ENCODE measurements at regions not wholly inside any gene's neighbourhood (a gene's known extent, or its start where the extent isn't known, plus 50 kb on each side); places are given as distances from the start of the nearest gene placed in this dataset.

- TF ChIP-seq CTCF (IDR thresholded peaks at IDR 0.05): no peak
- no peak for TF ChIP-seq EP300 (IDR thresholded peaks at IDR 0.05)
- TF ChIP-seq POLR2A (IDR thresholded peaks at IDR 0.05): no peak
These were observed 80.8 kb downstream of the TRIML1 start for GRCh38 chr4:188220006-188220405.
